ENCODE measurements at regions not wholly inside any gene's neighbourhood (a gene's known extent, or its start where the extent isn't known, plus 50 kb on each side); places are given as distances from the start of the nearest gene placed in this dataset.

DNA sequence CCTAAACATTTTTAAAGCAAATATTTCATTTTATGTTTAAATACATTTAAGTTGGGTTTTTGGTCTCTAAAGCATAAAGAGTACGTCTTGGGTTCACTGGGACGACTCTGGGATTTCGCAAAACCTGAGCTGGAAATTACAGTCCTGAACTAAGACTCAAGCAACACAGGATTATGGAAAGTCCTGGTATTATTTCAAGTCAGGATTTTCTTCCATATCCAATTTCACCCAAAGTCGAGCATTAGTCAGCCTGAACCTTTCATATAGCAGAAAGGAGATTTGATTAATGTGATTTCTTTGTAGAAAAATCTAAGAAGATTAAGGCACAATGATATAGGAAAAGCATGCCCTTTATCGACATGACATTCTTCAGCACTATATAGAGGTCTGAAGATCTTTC is 100.0 kb downstream of the MTERF1 start:
- Mint-ChIP-seq H3K9me3 (peaks cover 0 to 2% of the 10 kb centered on the region in 2 donors), H3K4me1 (no peaks in the 10 kb centered on the region), H3K27me3 (ENCODE audit: low read depth in 2 of 2) (peaks cover 0 to 4% of the 10 kb centered on the region in 2 donors), H3K36me3 (no peaks in the 10 kb centered on the region), H3K27ac (no peak overlapping the region), H3K4me3 (no peak overlapping the region)
- DNase-seq (no peak), ATAC-seq (no peak)
- intact Hi-C loops (cut with micrococcal nuclease) = no loop called here
- Histone ChIP-seq H3K4me3 (ENCODE audit: low read length) (no peak overlapping the region), H3K27me3 (ENCODE audit: control insufficient read depth, insufficient read depth, low read length) (no peaks in the 10 kb centered on the region), H3K4me1 (ENCODE audit: control insufficient read depth, insufficient read depth, low read length) (no peaks in the 10 kb centered on the region), H3K27ac (ENCODE audit: low read length) (no peak overlapping the region), H3K36me3 (ENCODE audit: control insufficient read depth, insufficient read depth, low read length) (no peaks in the 10 kb centered on the region), H3K9me3 (ENCODE audit: control insufficient read depth, insufficient read depth, low read length) (no peaks in the 10 kb centered on the region)
- 93% methylated on average over 4 of the region's 5 CpGs for WGBS (ENCODE audit: insufficient coverage)
- TF ChIP-seq, protein P1, sequence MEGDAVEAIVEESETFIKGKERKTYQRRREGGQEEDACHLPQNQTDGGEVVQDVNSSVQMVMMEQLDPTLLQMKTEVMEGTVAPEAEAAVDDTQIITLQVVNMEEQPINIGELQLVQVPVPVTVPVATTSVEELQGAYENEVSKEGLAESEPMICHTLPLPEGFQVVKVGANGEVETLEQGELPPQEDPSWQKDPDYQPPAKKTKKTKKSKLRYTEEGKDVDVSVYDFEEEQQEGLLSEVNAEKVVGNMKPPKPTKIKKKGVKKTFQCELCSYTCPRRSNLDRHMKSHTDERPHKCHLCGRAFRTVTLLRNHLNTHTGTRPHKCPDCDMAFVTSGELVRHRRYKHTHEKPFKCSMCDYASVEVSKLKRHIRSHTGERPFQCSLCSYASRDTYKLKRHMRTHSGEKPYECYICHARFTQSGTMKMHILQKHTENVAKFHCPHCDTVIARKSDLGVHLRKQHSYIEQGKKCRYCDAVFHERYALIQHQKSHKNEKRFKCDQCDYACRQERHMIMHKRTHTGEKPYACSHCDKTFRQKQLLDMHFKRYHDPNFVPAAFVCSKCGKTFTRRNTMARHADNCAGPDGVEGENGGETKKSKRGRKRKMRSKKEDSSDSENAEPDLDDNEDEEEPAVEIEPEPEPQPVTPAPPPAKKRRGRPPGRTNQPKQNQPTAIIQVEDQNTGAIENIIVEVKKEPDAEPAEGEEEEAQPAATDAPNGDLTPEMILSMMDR (IDR thresholded peaks at IDR 0.05) = no peak

DNA sequence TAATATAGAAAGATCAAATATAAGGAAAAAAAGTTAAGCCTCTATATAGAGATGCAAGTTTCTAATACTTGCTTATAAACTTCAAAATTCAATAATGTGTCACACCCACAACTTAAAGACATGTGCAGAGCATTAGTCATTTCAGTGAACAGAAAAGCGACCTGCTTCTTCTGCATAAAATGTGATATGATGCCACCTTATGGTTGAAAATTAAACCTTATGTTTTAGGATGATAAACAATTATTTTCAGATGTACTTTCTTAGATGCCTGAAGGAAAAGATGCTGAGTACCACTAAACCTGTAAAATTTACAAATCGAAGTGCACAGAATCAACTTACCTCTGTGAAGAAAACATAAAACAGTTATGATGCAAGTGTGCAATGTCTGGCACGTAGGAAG is 96.0 kb downstream of the MTERF1 start:
- H3K9me3 Mint-ChIP-seq = no peaks in the 10 kb centered on the region
- no peak overlapping the region for H3K27ac Mint-ChIP-seq
- H3K4me1 Mint-ChIP-seq = no peaks in the 10 kb centered on the region
- H3K27ac ChIP-seq (ENCODE audit: low read length) = no peak overlapping the region
- H3K4me3 ChIP-seq (ENCODE audit: low read length) = no peak overlapping the region
- DNase-seq = no peak
- no peaks in the 10 kb centered on the region for H3K27me3 ChIP-seq (ENCODE audit: control insufficient read depth, insufficient read depth, low read length)
- no peak for ATAC-seq
- intact Hi-C loops (cut with micrococcal nuclease) = no loop called here
- TF ChIP-seq, protein P1 (IDR thresholded peaks at IDR 0.05) = no peak
- H3K9me3 ChIP-seq (ENCODE audit: control insufficient read depth, insufficient read depth, low read length) = no peaks in the 10 kb centered on the region
- H3K36me3 ChIP-seq (ENCODE audit: control insufficient read depth, insufficient read depth, low read length) = no peaks in the 10 kb centered on the region
- WGBS (ENCODE audit: insufficient coverage) = 64% methylated on average over 3 of the region's 3 CpGs
- no peaks in the 10 kb centered on the region for H3K4me1 ChIP-seq (ENCODE audit: control insufficient read depth, insufficient read depth, low read length)
- H3K36me3 Mint-ChIP-seq = no peaks in the 10 kb centered on the region
- peaks cover 0 to 4% of the 10 kb centered on the region in 2 donors for H3K27me3 Mint-ChIP-seq (ENCODE audit: low read depth in 2 of 2)
- H3K4me3 Mint-ChIP-seq = no peak overlapping the region

DNA sequence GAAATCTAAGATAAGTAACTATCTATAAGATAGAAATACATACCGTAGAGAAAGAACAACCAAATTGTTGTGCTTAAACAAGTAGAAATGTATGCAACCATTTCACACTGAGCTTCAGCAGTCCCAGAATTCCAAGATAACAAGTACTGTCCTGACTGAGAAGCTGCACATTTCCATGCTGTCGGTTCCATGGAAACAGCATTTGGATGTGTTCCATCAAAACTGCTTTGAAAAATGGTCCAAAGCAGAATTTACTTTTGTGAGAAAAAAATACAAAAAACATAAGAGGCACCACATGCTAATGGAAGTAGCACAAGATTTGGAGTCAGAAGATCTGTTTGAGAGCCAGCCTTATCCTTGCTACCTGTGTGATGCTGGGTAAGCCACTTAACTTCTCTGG is 92.6 kb downstream of the MTERF1 start:
- H3K36me3 Mint-ChIP-seq = no peaks in the 10 kb centered on the region
- H3K27ac ChIP-seq (ENCODE audit: low read length) = no peak overlapping the region
- no peak overlapping the region for H3K4me3 ChIP-seq (ENCODE audit: low read length)
- H3K27me3 ChIP-seq (ENCODE audit: control insufficient read depth, insufficient read depth, low read length) = no peaks in the 10 kb centered on the region
- no peak overlapping the region for H3K4me3 Mint-ChIP-seq
- H3K9me3 ChIP-seq (ENCODE audit: control insufficient read depth, insufficient read depth, low read length) = no peaks in the 10 kb centered on the region
- H3K27me3 Mint-ChIP-seq (ENCODE audit: low read depth in 2 of 2) = peaks cover 0 to 4% of the 10 kb centered on the region in 2 donors
- no peaks in the 10 kb centered on the region for H3K4me1 ChIP-seq (ENCODE audit: control insufficient read depth, insufficient read depth, low read length)
- no peaks in the 10 kb centered on the region for H3K36me3 ChIP-seq (ENCODE audit: control insufficient read depth, insufficient read depth, low read length)
- DNase-seq (no peak), ATAC-seq (no peak)
- no peaks in the 10 kb centered on the region for H3K4me1 Mint-ChIP-seq
- intact Hi-C loops (cut with micrococcal nuclease) = no loop called here
- no peaks in the 10 kb centered on the region for H3K9me3 Mint-ChIP-seq
- WGBS (ENCODE audit: insufficient coverage) = 95% methylated on average over 2 of the region's 2 CpGs
- TF ChIP-seq, protein P1 (IDR thresholded peaks at IDR 0.05) = no peak
- no peak overlapping the region for H3K27ac Mint-ChIP-seq

DNA sequence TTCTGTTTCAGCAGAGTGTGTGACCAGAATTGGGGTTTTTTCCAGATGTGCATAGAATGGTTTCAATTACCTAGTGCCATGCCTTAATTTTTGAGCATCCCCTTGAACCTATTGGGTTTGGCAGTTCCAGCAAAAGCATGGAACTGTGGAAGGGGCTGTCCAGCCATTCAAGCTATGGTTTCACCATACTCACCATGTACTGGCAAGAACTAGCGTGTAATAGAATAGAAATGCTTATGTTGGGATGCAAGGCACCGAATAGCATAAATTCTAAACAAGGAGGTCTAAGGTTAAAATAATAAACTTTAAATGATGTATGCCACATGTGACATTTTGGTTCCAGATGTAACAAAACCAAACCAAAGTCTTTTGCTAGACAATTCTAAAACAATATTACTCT is 91.4 kb downstream of the MTERF1 start:
- Mint-ChIP-seq H3K36me3 (no peaks in the 10 kb centered on the region), H3K9me3 (no peaks in the 10 kb centered on the region), H3K4me3 (no peak overlapping the region), H3K4me1 (no peaks in the 10 kb centered on the region), H3K27me3 (ENCODE audit: low read depth in 2 of 2) (no peaks in the 10 kb centered on the region), H3K27ac (no peak overlapping the region)
- Histone ChIP-seq H3K27me3 (ENCODE audit: control insufficient read depth, insufficient read depth, low read length) (no peaks in the 10 kb centered on the region), H3K4me1 (ENCODE audit: control insufficient read depth, insufficient read depth, low read length) (no peaks in the 10 kb centered on the region), H3K36me3 (ENCODE audit: control insufficient read depth, insufficient read depth, low read length) (no peaks in the 10 kb centered on the region), H3K9me3 (ENCODE audit: control insufficient read depth, insufficient read depth, low read length) (no peaks in the 10 kb centered on the region), H3K4me3 (ENCODE audit: low read length) (no peak overlapping the region), H3K27ac (ENCODE audit: low read length) (no peak overlapping the region)
- intact Hi-C loops (cut with micrococcal nuclease) = no loop called here
- TF ChIP-seq, protein P1 (IDR thresholded peaks at IDR 0.05) = no peak
- WGBS (ENCODE audit: insufficient coverage) = 89% methylated on average over 2 of the region's 2 CpGs
- ATAC-seq (no peak), DNase-seq (no peak)

Measured in natural killer cell (primary cell).